Esophagus muscularis mucosa (tissue), 4 donors: ENCODE measurements at regions not wholly inside any gene's neighbourhood (a gene's known extent, or its start where the extent isn't known, plus 50 kb on each side); places are given as distances from the start of the nearest gene placed in this dataset.

Experiments used
- DNase-seq: peaks from one replicate; pipeline ENCODE4 v3.0.0-alpha.2; 2017; ENCODE audit errors: extremely low spot score
- H3K27ac ChIP-seq, 4 donors: fragments of 200-600 bp; sonication (generic); replicated peaks in 1 of 4; 1 replicate in 3 of 4; 2 replicates in 1 of 4; pipeline ENCODE4 v1.5.1; 2016 to 2019; ENCODE audit warnings: mild to moderate bottlenecking in 1 of 4
- H3K27me3 ChIP-seq, 4 donors: fragments of 200-600 bp; sonication (generic); one replicate each; pipeline versions ENCODE4 v1.5.1 to v1.6.0; 2016 to 2019
- H3K36me3 ChIP-seq, 4 donors: fragments of 200-600 bp; sonication (generic); one replicate each; pipeline ENCODE4 v1.5.1; 2016 to 2019
- H3K4me1 ChIP-seq, 4 donors: fragments of 200-600 bp; sonication (generic); one replicate each; pipeline ENCODE4 v1.5.1; 2016 to 2019
- H3K4me3 ChIP-seq, 4 donors: fragments of 200-600 bp; sonication (generic); 1 replicate in 2 of 4; 2 replicates in 2 of 4; pipeline ENCODE4 v1.5.1; 2016 to 2019; ENCODE audit warnings: mild to moderate bottlenecking in 4 of 4, moderate library complexity in 1 of 4
- H3K9me3 ChIP-seq, 4 donors: fragments of 200-600 bp; sonication (generic); 1 replicate in 3 of 4; 2 replicates in 1 of 4; pipeline ENCODE4 v1.5.1; 2016 to 2019
- CTCF ChIP-seq, 3 experiments: fragments of 200-600 bp in 2 of 3; fragments of 450-650 bp in 1 of 3; sonication (generic) in 2 of 3; IDR thresholded peaks; one replicate each; pipeline ENCODE4 v1.5.1; 2017 to 2019; ENCODE audit warnings: antibody characterized with exemption in 3 of 3, mild to moderate bottlenecking in 2 of 3, moderate library complexity in 1 of 3
- EP300 ChIP-seq: sonication (generic); formaldehyde crosslinking; IDR thresholded peaks from one replicate; pipeline ENCODE4 v1.6.1; 2017; ENCODE audit warnings: antibody characterized with exemption
- POLR2A ChIP-seq: fragments of 450-650 bp; IDR thresholded peaks from one replicate; pipeline ENCODE4 v1.6.1; 2017; ENCODE audit warnings: antibody characterized with exemption, moderate library complexity, mild to moderate bottlenecking, low read depth
- POLR2AphosphoS5 ChIP-seq, 2 donors: sonication (generic); formaldehyde crosslinking; IDR thresholded peaks; one replicate each; pipeline ENCODE4 v1.6.1; 2017; ENCODE audit warnings: antibody characterized with exemption in 2 of 2
- WGBS: methylation state at CpG from one replicate; pipeline ENCODE4 v1.1.5; 2018; 5-methylcytosine and 5-hydroxymethylcytosine counted together
- intact Hi-C: fragments of 100-400 bp; cut with DNase I; formaldehyde crosslinking; loops from one replicate; pipeline ENCODE4 v1.15.1; 2023

DNA sequence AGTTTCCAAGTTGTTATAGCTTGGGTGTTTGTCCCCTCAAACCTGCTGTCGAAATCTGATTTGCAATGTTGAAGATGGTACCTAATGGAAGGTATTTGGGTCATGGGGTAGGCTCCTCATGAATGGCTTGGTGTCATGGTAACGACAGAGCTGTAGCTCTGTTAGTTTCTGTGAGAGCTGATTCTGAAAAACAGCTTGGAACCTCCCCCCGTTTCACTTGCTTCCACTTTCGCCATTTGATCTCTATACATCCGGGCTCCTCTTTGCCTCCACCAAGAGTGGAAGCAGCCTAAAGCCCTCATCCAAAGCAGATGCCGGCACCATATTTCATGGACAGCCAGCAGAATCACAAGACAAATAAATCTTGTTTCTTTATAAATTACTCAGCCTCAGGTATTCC, 1035.1 kb upstream of the SLC39A10 start:
- TF ChIP-seq CTCF (IDR thresholded peaks at IDR 0.05) (no peak), POLR2A (no peak), POLR2AphosphoS5 (IDR thresholded peaks at IDR 0.05) (no peak), EP300 (no peak)
- Histone ChIP-seq H3K36me3 (no peaks in the 10 kb centered on the region), H3K27me3 (no peaks in the 10 kb centered on the region), H3K27ac (no peak overlapping the region), H3K4me1 (peaks cover 0 to 18% (median 6%) of the 10 kb centered on the region in 4 donors), H3K9me3 (no peaks in the 10 kb centered on the region), H3K4me3 (no peak overlapping the region)
- 81% methylated on average over 6 of the region's 6 CpGs for WGBS
- no peak for DNase-seq
- intact Hi-C loops, result no loop called here

- no peaks in the 10 kb centered on the region for H3K9me3 ChIP-seq
- intact Hi-C loops, result no loop called here
- no peak for DNase-seq
- no peaks in the 10 kb centered on the region for H3K27me3 ChIP-seq
- H3K4me3 ChIP-seq, result no peak overlapping the region
- no peaks in the 10 kb centered on the region for H3K36me3 ChIP-seq
- H3K27ac ChIP-seq, result no peak overlapping the region
- peaks cover 0 to 18% (median 6%) of the 10 kb centered on the region in 4 donors for H3K4me1 ChIP-seq
- TF ChIP-seq EP300, result no peak
These were observed 1037.7 kb upstream of the SLC39A10 start for GRCh38 chr2:194619366-194619765.

DNA sequence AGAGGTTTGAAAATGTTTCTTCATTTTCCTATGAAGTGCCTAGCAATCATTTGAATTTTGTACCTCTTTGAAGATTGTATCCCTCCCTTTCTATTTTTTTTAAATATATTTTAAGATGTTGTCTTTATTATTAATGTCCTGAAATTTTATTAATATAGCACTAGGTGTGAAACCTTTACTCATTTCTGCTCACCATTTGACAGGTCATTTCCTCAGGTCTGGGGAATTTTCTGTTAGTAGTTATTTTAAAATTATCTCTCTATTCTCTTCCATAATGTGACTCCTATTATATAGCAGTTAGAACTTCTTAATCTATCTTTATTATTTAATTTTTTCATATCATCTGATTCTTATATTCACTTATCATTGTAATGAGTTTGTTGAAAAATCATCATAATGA, 1038.6 kb upstream of the SLC39A10 start:
- intact Hi-C loops, result no loop called here
- H3K27me3 ChIP-seq, result no peaks in the 10 kb centered on the region
- TF ChIP-seq EP300 (no peak), CTCF (IDR thresholded peaks at IDR 0.05) (no peak), POLR2AphosphoS5 (IDR thresholded peaks at IDR 0.05) (no peak), POLR2A (no peak)

DNA sequence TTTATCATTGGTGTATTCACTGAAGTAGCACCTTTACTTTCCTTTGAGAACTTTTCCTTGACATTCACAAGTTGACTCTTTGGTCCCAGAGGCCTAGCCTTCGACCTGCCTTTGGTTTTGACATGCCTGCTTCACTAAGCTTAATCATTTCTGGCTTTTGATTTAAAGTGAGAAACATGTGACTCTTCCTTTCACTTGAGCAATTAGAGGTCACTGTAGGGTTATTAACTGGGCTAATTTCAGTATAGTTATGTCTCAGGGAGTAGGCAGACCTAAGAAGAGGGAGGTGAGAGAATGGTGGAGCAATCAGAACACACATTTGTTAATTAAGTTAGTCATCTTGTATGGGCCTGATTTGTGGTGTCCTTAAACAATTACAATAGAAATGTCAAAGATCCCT, 1040.7 kb upstream of the SLC39A10 start:
- Histone ChIP-seq H3K36me3 (no peaks in the 10 kb centered on the region), H3K27me3 (no peaks in the 10 kb centered on the region), H3K4me1 (peaks cover 0 to 18% (median 6%) of the 10 kb centered on the region in 4 donors), H3K9me3 (no peaks in the 10 kb centered on the region), H3K27ac (no peak overlapping the region), H3K4me3 (no peak overlapping the region)
- 74% methylated on average over 1 of the region's 1 CpG for WGBS
- no peak for DNase-seq
- intact Hi-C loops, result no loop called here
- TF ChIP-seq CTCF (IDR thresholded peaks at IDR 0.05), result no peak
- TF ChIP-seq POLR2AphosphoS5 (IDR thresholded peaks at IDR 0.05), result no peak
- TF ChIP-seq EP300, result no peak
- no peak for TF ChIP-seq POLR2A

More for the DNA sequence above, 1038.6 kb upstream of the SLC39A10 start:
- DNase-seq, result no peak
- Histone ChIP-seq H3K36me3 (no peaks in the 10 kb centered on the region), H3K9me3 (no peaks in the 10 kb centered on the region), H3K27ac (no peak overlapping the region), H3K4me1 (peaks cover 0 to 18% (median 6%) of the 10 kb centered on the region in 4 donors), H3K4me3 (no peak overlapping the region)

- no peaks in the 10 kb centered on the region for H3K4me1 ChIP-seq
- no peak for TF ChIP-seq POLR2A
- no peak for TF ChIP-seq EP300
- no peak for TF ChIP-seq POLR2AphosphoS5 (IDR thresholded peaks at IDR 0.05)
- no peak for TF ChIP-seq CTCF (IDR thresholded peaks at IDR 0.05)
- intact Hi-C loops, result no loop called here
- no peak for DNase-seq
- H3K4me3 ChIP-seq, result no peak overlapping the region
- no peaks in the 10 kb centered on the region for H3K27me3 ChIP-seq
- H3K36me3 ChIP-seq, result no peaks in the 10 kb centered on the region
- H3K27ac ChIP-seq, result no peak overlapping the region
- H3K9me3 ChIP-seq, result no peaks in the 10 kb centered on the region
These were observed 1046.7 kb upstream of the SLC39A10 start for GRCh38 chr2:194610297-194610696.
